Activated CD4-positive, alpha-beta T cell treated with anti-CD3 and anti-CD28 coated beads for 36 hours (primary cell): ENCODE measurements at regions not wholly inside any gene's neighbourhood (a gene's known extent, or its start where the extent isn't known, plus 50 kb on each side); places are given as distances from the start of the nearest gene placed in this dataset.
A peak's percentile ranks its signal among the peaks of the same experiment; 100 is the strongest.
"Not testable (repeated sequence)": the region's sequence is repeated elsewhere in the genome, so short reads cannot be mapped to it uniquely, and the experiment has no call there.

Experiments
- ATAC-seq: fragments of 200-7000 bp; cut with Tn5 transposase; one replicate; pipeline ENCODE4 v1.10.0; 2021; ENCODE audit warnings: mild to moderate bottlenecking, moderate library complexity
- CTCF ChIA-PET: fragments of 350-600 bp; sonication (Branson Sonifier 250); formaldehyde crosslinking; loops from one replicate; lab custom pipeline; 2021; ENCODE audit warnings: antibody characterized with exemption; lab: Charles Lee
- POLR2A ChIA-PET: fragments of 350-600 bp; sonication (Branson Sonifier 250); formaldehyde crosslinking; loops from one replicate; lab custom pipeline; 2021; ENCODE audit warnings: antibody characterized with exemption, inconsistent platforms; lab: Charles Lee
- DNase-seq: peaks from one replicate; pipeline ENCODE4 v3.0.0-alpha.2; 2020
- H3K27ac Mint-ChIP-seq: one replicate; pipeline ENCODE4 v1.8.0; 2021; ENCODE audit warnings: mixed read lengths
- H3K27me3 Mint-ChIP-seq: one replicate; pipeline ENCODE4 v1.8.0; 2021; ENCODE audit warnings: mixed read lengths
- H3K36me3 Mint-ChIP-seq: one replicate; pipeline ENCODE4 v1.8.0; 2021; ENCODE audit warnings: low read depth, mixed read lengths
- H3K4me1 Mint-ChIP-seq: one replicate; pipeline ENCODE4 v1.8.0; 2021; ENCODE audit warnings: mixed read lengths
- H3K4me3 Mint-ChIP-seq: one replicate; pipeline ENCODE4 v1.8.0; 2021; ENCODE audit warnings: mild to moderate bottlenecking, moderate library complexity, mixed read lengths
- H3K9me3 Mint-ChIP-seq: one replicate; pipeline ENCODE4 v1.8.0; 2021; ENCODE audit warnings: low read depth, mixed read lengths
- intact Hi-C, 2 experiments: fragments of 100-400 bp; cut with DNase I in 1 of 2; cut with micrococcal nuclease in 1 of 2; formaldehyde crosslinking; loops; one replicate each; pipeline versions ENCODE4 v1.14.2 to v1.15.1; 2022 to 2024; cut with DNase I, micrococcal nuclease

DNA sequence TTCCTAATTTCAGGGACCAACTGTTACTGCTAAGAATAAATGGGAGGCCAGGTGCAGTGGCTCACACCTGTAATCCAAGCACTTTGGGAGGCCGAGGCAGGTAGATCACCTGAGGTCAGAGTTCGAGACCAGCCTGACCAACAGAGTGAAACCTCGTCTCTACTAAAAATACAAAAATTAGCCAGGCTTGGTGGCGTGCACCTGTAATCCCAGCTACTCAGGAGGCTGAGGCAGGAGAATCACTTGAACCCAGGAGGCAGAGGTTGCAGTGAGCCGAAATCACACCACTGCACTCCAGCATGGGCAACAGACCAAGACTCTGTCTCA is 95.6 kb upstream of the CHD2 start:
- CTCF ChIA-PET, result interaction anchor here (0.9 to 3.2 kb wide), 6 partner anchors 78 to 117 kb away, joined by 3 to 21 read pairs (median 10); partner anchors contain the start of gene CHD2
- ATAC-seq, H3K27me3 Mint-ChIP-seq, H3K4me3 Mint-ChIP-seq, H3K9me3 Mint-ChIP-seq, DNase-seq, H3K36me3 Mint-ChIP-seq: not testable (repeated sequence)
- POLR2A ChIA-PET, result interaction anchor here (0.7 to 2.7 kb wide), 6 partner anchors 27 to 224 kb away, joined by 3 to 17 read pairs (median 6); no protein-coding TSS in a partner anchor
- H3K27ac Mint-ChIP-seq, result peak overlapping the region; percentile 94
- peaks cover 36% of the 10 kb centered on the region for H3K4me1 Mint-ChIP-seq
- intact Hi-C loops, result loop anchor here (1.0 to 5.0 kb wide), 2 partner anchors 179 to 223 kb away; no protein-coding TSS in a partner anchor

- DNase-seq, result no peak
- Mint-ChIP-seq H3K27me3 (no peaks in the 10 kb centered on the region), H3K4me3 (no peak overlapping the region), H3K4me1 (peaks cover 36% of the 10 kb centered on the region), H3K27ac (peak overlapping the region; percentile 8), H3K9me3 (peaks cover 1% of the 10 kb centered on the region), H3K36me3 (peaks cover 5% of the 10 kb centered on the region)
- ChIA-PET CTCF (interaction anchor here (0.6 to 3.2 kb wide), 8 partner anchors 8 to 116 kb away, joined by 3 to 21 read pairs (median 4); no protein-coding TSS in a partner anchor), POLR2A (interaction anchor here (0.6 to 2.7 kb wide), 3 partner anchors 77 to 793 kb away, joined by 3 to 17 read pairs (median 11); no protein-coding TSS in a partner anchor)
- intact Hi-C loops, result no loop called here
- ATAC-seq, result no peak
These were observed 94.9 kb upstream of the CHD2 start for GRCh38 chr15:92805080-92805690.

GRCh38 chr15:92806171-92806570 is 94.0 kb upstream of the CHD2 start:
- H3K36me3 Mint-ChIP-seq, intact Hi-C loops, DNase-seq, H3K27me3 Mint-ChIP-seq, ATAC-seq, H3K9me3 Mint-ChIP-seq: not testable (repeated sequence)
- ChIA-PET CTCF (interaction anchor here (0.9 to 3.2 kb wide), 6 partner anchors 9 to 115 kb away, joined by 3 to 15 read pairs (median 4); no protein-coding TSS in a partner anchor), POLR2A (interaction anchor here (2.7 kb wide), 1 partner anchor 76 kb away, joined by 17 read pairs; no protein-coding TSS in a partner anchor)
- H3K4me1 Mint-ChIP-seq, result peaks cover 36% of the 10 kb centered on the region
- peak overlapping the region; percentile 88 for H3K27ac Mint-ChIP-seq
- H3K4me3 Mint-ChIP-seq, result peak overlapping the region; percentile 45

GRCh38 chr15:92806763-92807162 is 93.4 kb upstream of the CHD2 start:
- H3K9me3 Mint-ChIP-seq, result peaks cover 1% of the 10 kb centered on the region
- no peak overlapping the region for H3K27ac Mint-ChIP-seq
- ATAC-seq (no peak), DNase-seq (no peak)
- ChIA-PET POLR2A (interaction anchor here (0.9 kb wide), 1 partner anchor 101 kb away, joined by 5 read pairs; no protein-coding TSS in a partner anchor), CTCF (interaction anchor here (0.8 to 1.2 kb wide), 2 partner anchors 10 to 40 kb away, joined by 3 read pairs; no protein-coding TSS in a partner anchor)
- no peak overlapping the region for H3K4me3 Mint-ChIP-seq
- H3K36me3 Mint-ChIP-seq, result peaks cover 4% of the 10 kb centered on the region
- H3K27me3 Mint-ChIP-seq, result no peaks in the 10 kb centered on the region
- peaks cover 39% of the 10 kb centered on the region for H3K4me1 Mint-ChIP-seq
- intact Hi-C loops, result no loop called here

DNA sequence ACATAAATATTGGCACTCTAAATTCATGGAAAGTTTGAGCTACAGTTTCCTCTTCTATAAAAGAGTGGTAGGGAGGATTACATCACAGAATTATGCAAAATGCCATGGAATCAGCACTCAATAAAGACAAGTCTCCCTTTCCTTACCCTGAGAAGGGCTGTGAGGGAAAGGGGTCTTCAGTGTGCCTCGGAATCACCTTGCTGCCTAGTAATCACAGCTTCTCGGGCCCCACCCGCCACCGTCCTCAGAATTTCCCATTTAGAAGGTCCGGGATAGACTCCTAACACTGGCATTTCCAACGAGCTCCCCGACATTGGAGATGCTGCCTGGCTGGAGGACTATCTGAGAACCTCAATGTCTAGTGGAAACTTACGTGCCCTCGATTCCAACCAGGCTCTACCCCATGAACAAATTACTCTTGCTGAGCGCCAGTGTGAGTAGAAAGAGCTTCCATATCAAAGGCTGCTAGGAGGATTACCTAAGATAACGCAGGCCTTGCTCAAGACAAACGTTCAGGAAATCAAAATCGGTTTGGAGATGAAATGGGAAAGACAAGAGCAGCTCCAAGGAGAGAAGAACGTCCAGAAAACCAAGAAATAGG is 92.1 kb upstream of the CHD2 start:
- ATAC-seq (no peak), DNase-seq (peak; percentile 38)
- H3K4me1 Mint-ChIP-seq, result peaks cover 43% of the 10 kb centered on the region
- ChIA-PET POLR2A (interaction anchor here (0.6 to 5.7 kb wide), 14 partner anchors 11 to 113 kb away, joined by 3 to 86 read pairs (median 11); partner anchors contain the start of gene CHD2), CTCF (interaction anchor here (0.6 to 5.3 kb wide), 20 partner anchors 9 to 128 kb away, joined by 3 to 80 read pairs (median 7); partner anchors contain the start of gene CHD2)
- peaks cover 1% of the 10 kb centered on the region for H3K9me3 Mint-ChIP-seq
- H3K36me3 Mint-ChIP-seq, result peaks cover 3% of the 10 kb centered on the region
- peak overlapping the region; percentile 99 for H3K27ac Mint-ChIP-seq
- H3K27me3 Mint-ChIP-seq, result no peaks in the 10 kb centered on the region
- intact Hi-C loops, result loop anchor here (1.0 to 2.0 kb wide), 2 partner anchors 150 to 211 kb away; no protein-coding TSS in a partner anchor
- H3K4me3 Mint-ChIP-seq, result peak overlapping the region; percentile 88

DNA sequence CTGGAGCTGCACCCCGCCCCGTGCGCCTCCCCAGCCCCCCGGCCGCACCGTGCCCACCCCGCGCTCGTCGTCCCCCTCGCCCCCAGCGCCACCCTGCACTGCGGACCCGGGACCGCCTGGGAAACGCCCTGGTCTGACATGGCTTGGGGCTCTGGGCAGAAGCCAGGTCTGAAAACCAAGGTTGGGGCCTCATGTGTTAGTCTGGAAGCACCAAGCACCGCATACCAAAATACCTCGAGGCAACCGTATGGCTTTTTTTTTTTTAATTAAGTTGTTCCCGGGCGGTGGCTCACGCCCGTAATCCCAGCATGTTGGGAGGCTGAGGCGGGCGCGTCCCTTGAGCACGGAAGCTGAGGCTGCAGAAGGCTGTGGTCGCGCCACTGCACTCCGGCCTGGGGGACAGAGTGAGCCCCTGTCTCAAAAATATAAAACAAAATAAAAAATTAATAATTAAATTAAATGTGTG is 91.5 kb upstream of the CHD2 start:
- DNase-seq (no peak), ATAC-seq (peak; percentile 0)

GRCh38 chr15:92809064-92809879 is 90.9 kb upstream of the CHD2 start:
- H3K4me3 Mint-ChIP-seq, result peak overlapping the region; percentile 88
- ChIA-PET POLR2A (interaction anchor here (0.6 to 5.7 kb wide), 22 partner anchors 10 to 127 kb away, joined by 3 to 86 read pairs (median 7); partner anchors contain the start of gene CHD2), CTCF (interaction anchor here (0.6 to 5.3 kb wide), 24 partner anchors 8 to 115 kb away, joined by 3 to 80 read pairs (median 6); partner anchors contain the start of gene CHD2)
- H3K27ac Mint-ChIP-seq, result peak overlapping the region; percentile 99
- H3K9me3 Mint-ChIP-seq, result peaks cover 1% of the 10 kb centered on the region
- H3K4me1 Mint-ChIP-seq, result peaks cover 43% of the 10 kb centered on the region
- peak; percentile 82 for ATAC-seq
- no peaks in the 10 kb centered on the region for H3K27me3 Mint-ChIP-seq
- peak; percentile 99 for DNase-seq
- peaks cover 3% of the 10 kb centered on the region for H3K36me3 Mint-ChIP-seq
- intact Hi-C loops, result loop anchor here (1.0 to 2.0 kb wide), 8 partner anchors 11 to 210 kb away; partner anchors contain the start of gene CHD2 (in 2 of the 2)

More for the DNA sequence above, 91.5 kb upstream of the CHD2 start:
- ChIA-PET POLR2A (interaction anchor here (0.6 to 5.7 kb wide), 18 partner anchors 10 to 113 kb away, joined by 3 to 86 read pairs (median 8); partner anchors contain the start of gene CHD2), CTCF (interaction anchor here (0.6 to 5.3 kb wide), 23 partner anchors 9 to 128 kb away, joined by 3 to 80 read pairs (median 7); partner anchors contain the start of gene CHD2)
- H3K36me3 Mint-ChIP-seq, result peaks cover 3% of the 10 kb centered on the region
- intact Hi-C loops, result loop anchor here (1.0 to 2.0 kb wide), 9 partner anchors 12 to 210 kb away; partner anchors contain the start of gene CHD2 (in 2 of the 2)
- H3K27ac Mint-ChIP-seq, result peak overlapping the region; percentile 99
- H3K9me3 Mint-ChIP-seq, result peaks cover 1% of the 10 kb centered on the region
- peak overlapping the region; percentile 88 for H3K4me3 Mint-ChIP-seq
- H3K27me3 Mint-ChIP-seq, result no peaks in the 10 kb centered on the region
- H3K4me1 Mint-ChIP-seq, result peaks cover 43% of the 10 kb centered on the region

- H3K36me3 Mint-ChIP-seq, result peaks cover 3% of the 10 kb centered on the region
- CTCF ChIA-PET, result interaction anchor here (0.6 to 5.3 kb wide), 14 partner anchors 9 to 114 kb away, joined by 3 to 80 read pairs (median 13); partner anchors contain the start of gene CHD2
- H3K27ac Mint-ChIP-seq, result peak overlapping the region; percentile 99
- H3K4me1 Mint-ChIP-seq, result peaks cover 43% of the 10 kb centered on the region
- no peak for ATAC-seq
- H3K4me3 Mint-ChIP-seq, result peak overlapping the region; percentile 88
- intact Hi-C loops, result loop anchor here (1.0 to 5.0 kb wide), 9 partner anchors 10 to 209 kb away; partner anchors contain the start of gene CHD2 (in 2 of the 2)
- peak; percentile 60 for DNase-seq
- POLR2A ChIA-PET, result interaction anchor here (0.6 to 5.7 kb wide), 17 partner anchors 9 to 219 kb away, joined by 3 to 86 read pairs (median 7); partner anchors contain the start of gene CHD2
- no peaks in the 10 kb centered on the region for H3K27me3 Mint-ChIP-seq
- H3K9me3 Mint-ChIP-seq, result peaks cover 1% of the 10 kb centered on the region
These were observed 90.2 kb upstream of the CHD2 start for GRCh38 chr15:92809880-92810361.

DNA sequence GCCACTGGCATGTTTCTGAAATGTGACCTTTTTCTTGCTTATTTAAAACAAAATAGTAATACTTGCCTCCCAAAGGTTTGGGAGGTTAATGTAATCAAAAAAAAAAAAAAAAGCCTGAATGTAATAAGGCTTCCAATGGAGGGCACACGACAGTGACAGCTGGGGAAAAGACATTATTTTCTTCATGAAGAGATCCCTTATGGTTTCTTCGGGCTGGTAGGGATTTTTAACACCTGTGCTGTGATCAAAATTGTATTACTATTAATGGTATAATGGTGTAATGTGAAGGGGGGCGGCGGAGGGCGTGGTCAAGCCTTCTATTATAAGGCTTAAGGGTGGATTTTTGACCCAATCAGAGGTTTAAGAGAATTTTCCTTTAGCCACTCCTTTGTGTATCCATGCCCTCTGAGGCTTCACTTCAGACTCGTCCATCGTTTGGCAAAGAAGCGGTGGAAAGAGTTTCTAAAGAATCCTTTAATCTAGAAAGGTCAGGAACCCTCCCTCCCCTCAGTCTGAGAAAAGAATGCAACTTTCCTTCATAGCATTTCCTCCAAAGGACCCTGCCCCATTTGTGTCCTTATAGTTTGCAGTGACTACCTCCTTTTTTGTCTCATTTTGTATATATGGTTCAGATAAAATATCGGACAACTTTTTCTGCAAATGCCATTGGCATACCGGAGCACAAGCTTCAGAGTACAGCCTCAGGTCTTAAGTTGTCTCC is 89.5 kb upstream of the CHD2 start:
- Mint-ChIP-seq H3K4me1 (peaks cover 45% of the 10 kb centered on the region), H3K4me3 (peak overlapping the region; percentile 88), H3K9me3 (peaks cover 1% of the 10 kb centered on the region), H3K27ac (peak overlapping the region; percentile 99), H3K27me3 (no peaks in the 10 kb centered on the region), H3K36me3 (peaks cover 3% of the 10 kb centered on the region)
- ChIA-PET CTCF (interaction anchor here (1.0 to 5.3 kb wide), 11 partner anchors 11 to 114 kb away, joined by 3 to 80 read pairs (median 14); partner anchors contain the start of gene CHD2), POLR2A (interaction anchor here (0.6 to 5.7 kb wide), 7 partner anchors 12 to 218 kb away, joined by 3 to 86 read pairs (median 23); partner anchors contain the start of gene CHD2)
- ATAC-seq (no peak), DNase-seq (peak; percentile 72)
- intact Hi-C loops, result loop anchor here in 1 of 2 experiments (5.0 kb wide), 1 partner anchor 37 kb away; no protein-coding TSS in a partner anchor
